Common myeloid progenitor, CD34-positive (primary cell): ENCODE measurements at regions not wholly inside any gene's neighbourhood (a gene's known extent, or its start where the extent isn't known, plus 50 kb on each side); places are given as distances from the start of the nearest gene placed in this dataset.
"Not testable (repeated sequence)": the region's sequence is repeated elsewhere in the genome, so short reads cannot be mapped to it uniquely, and the experiment has no call there.

Source experiments
- CTCF ChIA-PET: fragments of 350-600 bp; sonication (Branson Sonifier 250); formaldehyde crosslinking; loops from one replicate; lab custom pipeline; 2021; ENCODE audit warnings: antibody characterized with exemption; lab: Charles Lee
- POLR2A ChIA-PET: fragments of 350-600 bp; sonication (Branson Sonifier 250); formaldehyde crosslinking; loops from one replicate; lab custom pipeline; 2021; ENCODE audit warnings: antibody characterized with exemption; lab: Charles Lee
- DNase-seq, 3 donors: peaks; one replicate each; pipeline versions ENCODE4 v3.0.0 to v3.0.0-alpha.2; 2013
- H3K27ac ChIP-seq, 2 experiments: 1 replicate in 1 of 2; 2 replicates in 1 of 2; pipeline ENCODE4 v1.7.0; 2013; ENCODE audit warnings: inconsistent platforms in 2 of 2, low read length in 2 of 2, mild to moderate bottlenecking in 2 of 2, low read depth in 1 of 2, moderate library complexity in 1 of 2; ENCODE audit not compliant: severe bottlenecking in 2 of 2, insufficient read depth in 1 of 2, poor library complexity in 1 of 2
- H3K27me3 ChIP-seq, 5 experiments: replicated peaks in 2 of 5; 1 replicate in 3 of 5; 2 replicates in 2 of 5; pipeline versions ENCODE4 v1.6.1 to v1.7.0; 2013; ENCODE audit warnings: low read length in 4 of 5, mild to moderate bottlenecking in 2 of 5, moderate library complexity in 2 of 5, inconsistent platforms in 1 of 5; ENCODE audit not compliant: insufficient read depth in 5 of 5, control insufficient read depth in 4 of 5
- H3K36me3 ChIP-seq, 4 experiments: 1 replicate in 2 of 4; 2 replicates in 2 of 4; pipeline versions ENCODE4 v1.6.1 to v1.7.0; 2013; ENCODE audit warnings: low read length in 3 of 4, control low read depth in 1 of 4, mild to moderate bottlenecking in 1 of 4; ENCODE audit not compliant: control insufficient read depth in 4 of 4, insufficient read depth in 4 of 4
- H3K4me1 ChIP-seq, 4 experiments: 1 replicate in 3 of 4; 2 replicates in 1 of 4; pipeline versions ENCODE4 v1.6.1 to v1.7.1; 2013; ENCODE audit warnings: low read length in 3 of 4, mild to moderate bottlenecking in 3 of 4, control low read depth in 1 of 4, inconsistent platforms in 1 of 4, moderate library complexity in 1 of 4; ENCODE audit not compliant: control insufficient read depth in 4 of 4, insufficient read depth in 4 of 4; ENCODE audit errors: control extremely low read depth in 1 of 4
- H3K4me3 ChIP-seq, 7 experiments: 1 replicate in 4 of 7; 2 replicates in 3 of 7; pipeline versions ENCODE4 v1.5.1 to v1.7.0; 2013; ENCODE audit warnings: mild to moderate bottlenecking in 7 of 7, low read length in 6 of 7, moderate library complexity in 6 of 7, inconsistent platforms in 2 of 7, low read depth in 2 of 7, control low read depth in 1 of 7; ENCODE audit not compliant: insufficient read depth in 4 of 7, control insufficient read depth in 1 of 7; ENCODE audit errors: extremely low read depth in 1 of 7
- H3K9me3 ChIP-seq, 5 experiments: 1 replicate in 4 of 5; 2 replicates in 1 of 5; pipeline versions ENCODE4 v1.6.1 to v1.7.1; 2013; ENCODE audit warnings: low read length in 4 of 5, mild to moderate bottlenecking in 2 of 5, inconsistent platforms in 1 of 5, low read depth in 1 of 5, moderate library complexity in 1 of 5; ENCODE audit not compliant: control insufficient read depth in 4 of 5, insufficient read depth in 2 of 5; ENCODE audit errors: control extremely low read depth in 1 of 5
- WGBS: methylation state at CpG from one replicate; pipeline ENCODE4 v1.1.5; 2013; ENCODE audit not compliant: insufficient coverage; 5-methylcytosine and 5-hydroxymethylcytosine counted together

DNA sequence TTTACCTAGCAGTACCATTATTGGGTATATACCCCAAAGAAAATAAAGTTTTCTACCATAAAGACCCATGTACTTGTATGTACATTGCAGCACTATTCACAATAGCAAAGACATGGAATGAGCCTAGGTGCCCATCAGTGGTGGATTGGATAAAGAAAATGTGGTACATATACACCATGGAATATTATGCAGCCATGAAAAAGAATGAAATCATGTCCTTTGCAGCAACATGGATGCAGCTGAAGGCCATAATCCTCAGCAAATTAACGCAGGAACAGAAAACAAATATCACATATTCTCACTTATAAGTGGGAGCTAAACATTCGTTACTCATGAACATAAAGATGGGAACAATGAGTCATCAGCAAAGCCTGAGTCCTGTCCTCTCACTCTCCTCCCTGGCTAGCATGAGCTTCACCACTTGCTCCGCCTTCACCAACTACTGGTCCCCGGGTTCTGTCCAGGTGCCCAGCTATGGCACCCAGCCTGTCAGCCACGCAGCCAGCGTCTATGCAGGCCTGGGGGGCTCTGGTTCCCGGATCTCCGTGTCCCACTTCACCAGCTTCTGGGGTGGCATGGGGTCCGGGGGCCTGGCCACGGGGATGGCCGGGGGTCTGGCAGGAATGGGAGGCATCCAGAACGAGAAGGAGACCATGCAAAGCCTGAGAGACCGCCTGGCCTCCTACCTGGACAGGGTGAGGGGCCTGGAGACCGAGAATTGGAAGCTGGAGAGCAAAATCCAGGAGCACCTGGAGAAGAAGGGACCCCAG is 562.1 kb downstream of the ZNF674 start:
- POLR2A ChIA-PET, CTCF ChIA-PET, H3K9me3 ChIP-seq, H3K27me3 ChIP-seq, H3K27ac ChIP-seq, H3K4me1 ChIP-seq, H3K4me3 ChIP-seq, H3K36me3 ChIP-seq, DNase-seq: not testable (repeated sequence)
- 93% methylated on average over 14 of the region's 14 CpGs for WGBS

DNA sequence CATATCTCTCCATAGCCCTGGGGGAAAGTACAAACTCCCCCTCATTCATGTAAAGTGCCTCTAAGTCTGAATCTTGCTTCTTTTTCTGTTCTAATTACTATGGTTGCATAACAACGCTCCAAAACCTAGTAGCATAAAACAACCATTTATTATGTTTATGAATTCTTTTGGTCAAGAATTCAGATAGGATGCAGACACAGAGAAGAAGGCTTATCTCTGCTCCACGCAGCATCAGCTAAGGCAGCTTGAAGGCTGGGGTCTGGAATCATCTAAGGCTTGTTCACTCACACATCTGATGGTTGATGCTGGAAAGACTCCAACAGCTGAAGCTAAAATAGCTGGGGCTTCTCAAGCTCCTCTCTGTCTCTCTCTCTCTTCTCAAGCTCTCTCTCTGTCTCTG is 564.5 kb downstream of the ZNF674 start:
- no peak overlapping the region for H3K4me3 ChIP-seq
- peaks cover 0 to 3% (median 0%) of the 10 kb centered on the region in 5 experiments for H3K9me3 ChIP-seq
- H3K4me1 ChIP-seq = no peaks in the 10 kb centered on the region
- CTCF ChIA-PET = no interaction called here
- DNase-seq = no peak
- POLR2A ChIA-PET = no interaction called here
- 83% methylated on average over 1 of the region's 2 CpGs for WGBS
- no peak overlapping the region for H3K27ac ChIP-seq
- no peaks in the 10 kb centered on the region for H3K27me3 ChIP-seq
- H3K36me3 ChIP-seq = no peaks in the 10 kb centered on the region

DNA sequence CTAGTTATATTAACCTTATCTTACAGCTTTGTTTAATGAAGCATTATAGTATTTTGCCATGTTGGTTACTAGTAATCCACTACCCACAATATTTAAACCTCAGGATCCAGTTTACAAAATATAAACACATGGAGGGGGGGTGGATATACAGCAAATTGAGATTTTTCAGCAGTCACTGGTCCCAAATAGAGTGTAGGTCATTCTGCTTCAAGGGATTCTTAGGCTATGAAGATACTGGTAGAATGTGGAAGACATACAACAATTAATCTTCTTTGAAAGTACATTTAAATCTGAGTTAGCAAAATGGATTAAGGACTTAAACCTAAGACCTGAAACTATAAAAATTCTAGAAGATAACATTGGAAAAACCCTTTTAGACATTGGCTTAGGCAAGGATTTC is 569.6 kb downstream of the ZNF674 start:
- DNase-seq = no peak
- Histone ChIP-seq H3K9me3 (no peaks in the 10 kb centered on the region), H3K27ac (no peak overlapping the region), H3K36me3 (no peaks in the 10 kb centered on the region), H3K4me3 (no peak overlapping the region), H3K4me1 (no peaks in the 10 kb centered on the region), H3K27me3 (no peaks in the 10 kb centered on the region)
- ChIA-PET CTCF (no interaction called here), POLR2A (no interaction called here)

DNA sequence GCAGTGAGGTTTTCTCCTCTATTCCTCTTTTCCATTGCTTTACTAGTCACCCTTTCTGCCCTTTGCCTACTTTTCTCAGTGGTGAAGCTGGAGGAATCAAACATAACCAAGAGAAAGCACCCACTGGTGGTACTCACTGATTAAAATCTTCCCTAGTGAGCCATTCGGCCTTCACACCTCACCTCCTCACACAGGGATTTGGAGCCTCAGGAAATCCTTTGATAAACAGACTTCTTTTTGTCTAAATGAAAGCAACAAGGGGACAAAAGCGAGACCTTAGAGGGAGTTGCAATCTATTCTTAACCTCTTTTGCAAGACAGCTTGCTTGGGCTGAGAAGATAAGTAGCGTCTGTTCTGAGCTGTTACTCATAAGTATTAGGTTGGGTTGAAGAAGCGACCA is 572.6 kb downstream of the ZNF674 start:
- H3K4me1 ChIP-seq = no peaks in the 10 kb centered on the region
- no peaks in the 10 kb centered on the region for H3K36me3 ChIP-seq
- H3K27ac ChIP-seq = no peak overlapping the region
- 63% methylated on average over 1 of the region's 4 CpGs for whole genome bisulfite sequencing
- DNase-seq = peak in 1 of 3 donors; percentile 3
- POLR2A ChIA-PET = no interaction called here
- no peak overlapping the region for H3K4me3 ChIP-seq
- H3K27me3 ChIP-seq = no peaks in the 10 kb centered on the region
- CTCF ChIA-PET = no interaction called here
- H3K9me3 ChIP-seq = peaks cover 0 to 1% (median 0%) of the 10 kb centered on the region in 5 experiments

DNA sequence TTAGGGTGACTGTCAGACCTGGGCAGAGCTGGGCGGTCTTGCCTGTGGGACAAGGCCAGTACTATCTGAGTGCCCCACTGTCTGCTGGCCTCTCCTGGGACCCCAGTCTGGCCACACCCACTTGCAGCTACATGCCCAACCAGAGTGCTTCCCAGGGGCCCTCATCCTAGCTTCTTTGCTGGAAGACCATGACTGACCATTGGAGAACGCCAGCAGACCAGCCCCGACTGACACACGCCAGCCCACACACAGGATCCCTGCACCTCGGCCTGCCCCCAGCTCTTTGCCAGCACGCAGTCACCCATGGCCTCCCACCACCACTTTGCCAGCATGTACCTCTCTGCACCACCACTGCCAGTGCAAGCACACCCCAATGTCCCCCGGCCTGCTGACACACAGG is 585.7 kb downstream of the ZNF674 start:
- no peaks in the 10 kb centered on the region for H3K4me1 ChIP-seq
- WGBS = 93% methylated on average over 6 of the region's 7 CpGs
- H3K9me3 ChIP-seq = peaks cover 0 to 7% (median 0%) of the 10 kb centered on the region in 5 experiments
- H3K27ac ChIP-seq = no peak overlapping the region
- DNase-seq = no peak
- H3K36me3 ChIP-seq = no peaks in the 10 kb centered on the region
- H3K27me3 ChIP-seq = no peaks in the 10 kb centered on the region
- H3K4me3 ChIP-seq = no peak overlapping the region
- ChIA-PET CTCF (no interaction called here), POLR2A (no interaction called here)

DNA sequence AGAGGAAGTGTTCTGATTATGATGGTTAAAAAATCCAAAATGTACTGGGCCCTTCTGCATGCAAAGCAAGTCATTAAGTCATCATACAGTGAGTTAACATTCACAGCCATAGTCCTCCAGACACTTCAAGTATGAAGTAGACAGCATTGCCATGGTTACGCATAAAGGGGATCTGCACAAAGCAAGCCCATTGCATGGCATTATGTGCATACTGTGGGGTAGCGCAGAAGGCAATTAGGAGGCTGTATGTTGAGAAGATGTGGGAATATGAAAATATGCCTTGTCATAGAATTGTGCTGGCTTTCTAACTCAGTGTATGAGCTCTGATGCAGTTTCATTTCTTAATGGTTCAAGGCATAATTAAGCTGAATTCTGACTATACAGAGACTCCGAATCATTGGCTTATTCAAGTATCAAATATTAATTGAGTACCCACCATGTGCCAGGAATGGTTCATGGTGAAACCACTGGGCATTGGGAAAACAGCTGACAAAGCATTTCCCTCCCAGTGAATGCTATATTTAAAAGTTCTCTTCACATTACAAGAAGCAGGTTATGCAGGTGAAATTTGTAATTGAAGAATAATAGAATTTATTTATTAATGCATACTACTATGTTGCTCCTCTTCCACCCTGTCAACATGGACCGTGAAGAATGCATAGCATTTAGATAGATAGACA is 588.9 kb downstream of the ZNF674 start:
- Histone ChIP-seq H3K36me3 (no peaks in the 10 kb centered on the region), H3K9me3 (peaks cover 0 to 7% (median 0%) of the 10 kb centered on the region in 5 experiments), H3K27me3 (no peaks in the 10 kb centered on the region), H3K4me1 (no peaks in the 10 kb centered on the region), H3K4me3 (no peak overlapping the region), H3K27ac (no peak overlapping the region)
- 82% methylated on average over 3 of the region's 4 CpGs for WGBS
- DNase-seq = no peak
- ChIA-PET POLR2A (no interaction called here), CTCF (no interaction called here)

DNA sequence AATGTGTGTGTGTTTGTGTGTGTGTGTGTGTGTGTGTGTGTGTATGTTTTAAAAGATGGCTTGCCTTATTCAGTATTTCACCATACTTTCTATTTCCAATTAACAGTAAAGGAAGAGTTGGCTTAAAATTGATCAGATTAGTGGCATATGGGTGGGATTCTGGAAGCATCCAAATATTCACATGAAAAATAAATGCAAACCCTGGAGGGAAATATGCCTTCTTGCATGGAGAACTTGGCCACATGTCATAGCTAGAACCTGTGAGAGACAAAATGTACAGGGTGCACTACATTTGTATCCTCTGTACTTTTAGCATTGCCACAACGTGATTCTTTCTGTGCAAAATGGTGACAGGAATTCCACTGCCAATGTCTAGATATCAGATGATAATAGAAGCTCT is 589.6 kb downstream of the ZNF674 start:
- ChIA-PET POLR2A (no interaction called here), CTCF (no interaction called here)
- no peaks in the 10 kb centered on the region for H3K4me1 ChIP-seq
- H3K27ac ChIP-seq = no peak overlapping the region
- no peak overlapping the region for H3K4me3 ChIP-seq
- no peaks in the 10 kb centered on the region for H3K27me3 ChIP-seq
- 56% methylated on average over 1 of the region's 1 CpG for WGBS
- H3K9me3 ChIP-seq = peaks cover 0 to 7% (median 0%) of the 10 kb centered on the region in 5 experiments
- H3K36me3 ChIP-seq = no peaks in the 10 kb centered on the region
- DNase-seq = no peak
